GM12878 (cell line): ENCODE measurements at regions not wholly inside any gene's neighbourhood (a gene's known extent, or its start where the extent isn't known, plus 50 kb on each side); places are given as distances from the start of the nearest gene placed in this dataset.
A peak's percentile ranks its signal among the peaks of the same experiment; 100 is the strongest.

ENCODE experiments used
- ASH2L ChIP-seq: fragments of 300-600, 200-600 bp; sonication (generic); IDR thresholded peaks from 2 replicates; pipeline ENCODE4 v1.6.1; 2017; ENCODE audit warnings: low read depth, mild to moderate bottlenecking, borderline replicate concordance
- BACH1 ChIP-seq: fragments of 450-650 bp; IDR thresholded peaks from 2 replicates; pipeline ENCODE4 v1.6.1; 2017; ENCODE audit warnings: mild to moderate bottlenecking, borderline replicate concordance
- BMI1 ChIP-seq: fragments of 450-650 bp; IDR thresholded peaks from 2 replicates; pipeline ENCODE4 v1.6.1; 2016; ENCODE audit warnings: mild to moderate bottlenecking, moderate library complexity, borderline replicate concordance
- CBX5 ChIP-seq: sonication (generic); IDR thresholded peaks from 2 replicates; pipeline ENCODE4 v1.6.1; 2016; ENCODE audit warnings: low read depth, moderate library complexity, mild to moderate bottlenecking, inconsistent platforms
- CHD4 ChIP-seq: fragments of 200-600 bp; sonication (generic); IDR thresholded peaks from 2 replicates; pipeline ENCODE4 v1.6.1; 2016; ENCODE audit warnings: mild to moderate bottlenecking
- ELK1 ChIP-seq: IDR thresholded peaks from 2 replicates; pipeline ENCODE4 v1.6.1; 2012; ENCODE audit warnings: low read depth, low read length, improper control_type of control experiment
- EZH2 ChIP-seq: IDR thresholded peaks from 2 replicates; pipeline ENCODE4 v1.6.1; 2012; ENCODE audit warnings: low read depth, mild to moderate bottlenecking, control low read depth, inconsistent platforms, low read length, borderline replicate concordance; ENCODE audit not compliant: control insufficient read depth
- FOXK2 ChIP-seq: fragments of 450-650 bp; IDR thresholded peaks from 2 replicates; pipeline ENCODE4 v1.6.1; 2017; ENCODE audit warnings: mild to moderate bottlenecking, moderate library complexity
- MEF2A ChIP-seq: IDR thresholded peaks from 2 replicates; pipeline ENCODE4 v1.6.1; 2011; ENCODE audit warnings: low read depth, mild to moderate bottlenecking, low read length, moderate library complexity; ENCODE audit not compliant: insufficient read depth
- NFYA ChIP-seq: IDR thresholded peaks from 2 replicates; pipeline ENCODE4 v1.6.1; 2011; ENCODE audit warnings: low read depth, mild to moderate bottlenecking, low read length, improper control_type of control experiment, borderline replicate concordance
- NKRF ChIP-seq: fragments of 450-650 bp; conservative IDR thresholded peaks from 2 replicates; pipeline ENCODE4 v1.6.1; 2017; ENCODE audit warnings: mild to moderate bottlenecking, moderate library complexity
- PAX5 ChIP-seq: IDR thresholded peaks from 2 replicates; pipeline ENCODE4 v1.6.1; 2011; ENCODE audit warnings: low read depth, low read length, borderline replicate concordance
- PBX3 ChIP-seq: IDR thresholded peaks from 2 replicates; pipeline ENCODE4 v1.6.1; 2011; ENCODE audit warnings: mild to moderate bottlenecking, low read depth, low read length, moderate library complexity; ENCODE audit not compliant: insufficient replicate concordance
- PML ChIP-seq: IDR thresholded peaks from 2 replicates; pipeline ENCODE4 v1.6.1; 2012; ENCODE audit warnings: low read length, inconsistent platforms
- POLR2AphosphoS5 ChIP-seq: IDR thresholded peaks from 2 replicates; pipeline ENCODE4 v1.6.1; 2011; ENCODE audit warnings: mild to moderate bottlenecking, low read length, inconsistent platforms
- POU2F2 ChIP-seq: IDR thresholded peaks from 3 replicates; pipeline ENCODE4 v1.6.1; 2011; ENCODE audit warnings: low read depth, mild to moderate bottlenecking, low read length, borderline replicate concordance
- RELA ChIP-seq: fragments of 450-650 bp; IDR thresholded peaks from 2 replicates; pipeline ENCODE4 v1.8.0; 2014; ENCODE audit warnings: borderline replicate concordance; ENCODE audit not compliant: partially characterized antibody
- RUNX3 ChIP-seq: IDR thresholded peaks from 2 replicates; pipeline ENCODE4 v1.6.1; 2012; ENCODE audit warnings: low read length, inconsistent platforms
- SIN3A ChIP-seq: IDR thresholded peaks from 2 replicates; pipeline ENCODE4 v1.6.1; 2012; ENCODE audit warnings: low read depth, low read length, improper control_type of control experiment
- SMARCA5 ChIP-seq: fragments of 450-650 bp; IDR thresholded peaks from 2 replicates; pipeline ENCODE4 v1.6.1; 2017; ENCODE audit warnings: mild to moderate bottlenecking
- SREBF2 ChIP-seq: IDR thresholded peaks from 2 replicates; pipeline ENCODE4 v1.6.1; 2012; ENCODE audit warnings: mild to moderate bottlenecking, low read length
- SRF ChIP-seq, 2 experiments: IDR thresholded peaks; 2 replicates each; pipeline ENCODE4 v1.6.1; 2011; ENCODE audit warnings: low read depth in 2 of 2, low read length in 2 of 2, mild to moderate bottlenecking in 1 of 2, moderate library complexity in 1 of 2
- USF1 ChIP-seq: IDR thresholded peaks from 2 replicates; pipeline ENCODE4 v1.6.1; 2011; ENCODE audit warnings: borderline replicate concordance, low read depth, mild to moderate bottlenecking, moderate library complexity, mixed read lengths, low read length; ENCODE audit not compliant: insufficient read depth; ENCODE audit errors: extremely low read length
- YBX1 ChIP-seq: fragments of 450-650 bp; IDR thresholded peaks from 2 replicates; pipeline ENCODE4 v1.6.1; 2016; ENCODE audit warnings: antibody characterized with exemption
- ZBTB11 ChIP-seq: fragments of 450-650 bp; formaldehyde crosslinking; IDR thresholded peaks from 2 replicates; pipeline ENCODE4 v1.5.0; 2022; ENCODE audit warnings: mild to moderate bottlenecking, missing genetic modification characterization

- no peak for TF ChIP-seq NKRF
- no peak for TF ChIP-seq SIN3A
- TF ChIP-seq NFYA: no peak
- TF ChIP-seq CBX5: no peak
- TF ChIP-seq MEF2A: no peak
- no peak for TF ChIP-seq RELA
- no peak for TF ChIP-seq PAX5
- TF ChIP-seq POU2F2: peak; percentile 93; the same call in 2 of the 3 replicates
- no peak for TF ChIP-seq SREBF2
- TF ChIP-seq USF1: no peak
- no peak for TF ChIP-seq ASH2L
- no peak for TF ChIP-seq CHD4
- no peak for TF ChIP-seq BACH1
- no peak for TF ChIP-seq SMARCA5
- TF ChIP-seq ELK1: no peak
- TF ChIP-seq EZH2: no peak
- TF ChIP-seq YBX1: no peak
- no peak for TF ChIP-seq PML
- TF ChIP-seq BMI1: no peak
- TF ChIP-seq RUNX3: peak; percentile 88
- TF ChIP-seq ZBTB11: no peak
- no peak for TF ChIP-seq FOXK2
- no peak for TF ChIP-seq PBX3
- TF ChIP-seq POLR2AphosphoS5: no peak
- no peak for TF ChIP-seq SRF (IDR thresholded peaks at IDR 0.05; ENCODE audit: low read depth in 2 of 2, low read length in 2 of 2)
These were observed 285.8 kb upstream of the MEF2C start (continued) for GRCh38 chr5:89168766-89169165.
